CD4-positive, alpha-beta T cell treated with Interleukin-15 for 1 hour (primary cell): ENCODE measurements at regions not wholly inside any gene's neighbourhood (a gene's known extent, or its start where the extent isn't known, plus 50 kb on each side); places are given as distances from the start of the nearest gene placed in this dataset.

Experiments used
- DNase-seq: peaks from one replicate; pipeline ENCODE4 v3.0.0-alpha.2; 2020

- peak; percentile 18 for DNase-seq
Measured at GRCh38 chr5:155728857-155729683, 597.9 kb upstream of the SGCD start.

DNA sequence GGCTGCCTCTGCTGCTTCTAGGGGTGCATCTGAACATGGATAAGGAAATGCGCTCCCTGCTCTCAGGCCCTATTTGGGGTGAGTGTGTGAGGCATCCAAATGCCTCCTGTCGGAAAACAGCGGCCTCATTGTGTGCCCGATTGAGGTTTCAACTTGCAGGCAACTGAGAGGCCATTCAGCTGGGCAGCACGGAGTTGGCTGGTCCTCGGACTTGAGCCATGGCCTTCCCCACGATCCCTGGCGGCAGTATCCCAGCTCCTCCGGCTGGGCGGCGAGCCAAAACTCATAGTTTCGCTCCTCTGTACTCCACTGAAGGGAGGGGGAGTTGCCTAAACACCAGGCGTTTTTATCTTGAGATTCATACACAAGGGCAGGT is 597.3 kb upstream of the SGCD start:
- DNase-seq, result no peak

DNA sequence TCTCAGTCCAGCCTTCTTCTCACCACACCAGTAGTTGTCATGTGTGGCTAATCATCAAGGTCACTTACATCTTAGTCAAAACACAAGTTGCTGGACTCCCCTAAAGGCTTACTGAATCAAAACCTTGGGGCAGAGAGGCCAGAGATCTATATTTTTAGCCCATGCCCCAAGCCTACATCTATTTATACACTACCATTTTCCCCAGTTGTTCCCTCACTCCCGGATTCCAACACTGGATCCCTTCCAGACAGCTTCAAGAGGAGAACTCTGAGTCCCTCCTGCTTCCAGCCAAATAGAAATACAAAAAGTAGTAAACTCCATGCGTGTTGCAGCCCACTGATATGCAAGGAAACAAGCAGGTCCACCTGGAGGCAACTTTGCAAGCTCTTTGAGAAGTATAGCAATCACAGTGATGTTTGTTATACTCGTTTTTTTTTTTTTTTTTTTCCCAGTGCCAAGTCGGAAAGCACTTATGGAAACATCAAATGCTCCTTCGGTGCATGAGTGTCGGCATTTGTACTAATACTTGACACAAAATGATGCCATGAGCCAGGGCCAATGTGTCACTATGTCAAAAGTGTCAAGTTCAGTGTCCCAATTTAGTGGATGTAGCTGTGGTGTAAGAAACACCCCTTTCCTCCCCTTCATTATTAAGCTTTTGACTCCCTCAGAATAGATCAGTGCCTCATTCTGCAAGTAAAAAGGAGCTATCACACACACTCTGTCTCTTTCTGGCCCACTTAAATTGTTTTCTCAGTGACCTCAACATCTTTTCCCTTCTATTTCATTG is 594.2 kb upstream of the SGCD start:
- DNase-seq, result no peak

DNA sequence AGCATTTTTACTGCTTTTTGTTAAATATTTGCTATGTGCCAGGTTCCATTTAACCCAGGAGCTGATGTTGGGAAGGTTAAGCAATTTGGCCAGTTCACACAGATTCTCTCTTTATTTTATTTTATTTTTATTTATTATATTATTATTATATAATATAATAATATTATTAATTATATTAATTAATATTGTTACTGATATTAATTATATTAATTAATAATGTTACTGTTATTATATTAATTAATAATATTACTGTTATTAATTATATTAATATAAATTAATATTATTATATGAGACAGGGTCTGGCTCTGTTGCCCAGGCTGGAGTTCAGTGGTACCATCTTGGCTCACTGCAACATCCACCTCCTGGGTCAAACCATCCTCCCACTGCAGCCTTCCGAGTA is 593.0 kb upstream of the SGCD start:
- DNase-seq, result no peak

DNA sequence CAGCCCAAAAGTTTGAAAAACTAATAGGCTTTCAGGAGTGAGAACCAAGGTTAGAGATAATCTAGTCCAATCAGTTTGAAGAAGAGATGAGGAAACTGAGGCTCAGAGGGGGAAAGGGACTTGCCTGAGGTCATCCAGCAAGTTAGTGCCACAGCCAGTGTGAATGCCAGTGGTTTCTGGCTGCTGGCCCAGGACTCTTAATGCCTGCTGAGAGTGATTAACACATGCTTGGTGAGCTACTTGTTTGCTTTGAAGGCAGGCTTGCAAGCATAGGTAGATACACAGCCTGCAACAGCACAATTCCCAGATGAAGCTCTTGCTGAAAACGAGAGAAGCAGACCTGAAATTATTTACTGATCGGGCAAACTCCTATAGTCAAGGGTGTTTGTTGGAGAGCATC is 591.6 kb upstream of the SGCD start:
- DNase-seq, result no peak

DNA sequence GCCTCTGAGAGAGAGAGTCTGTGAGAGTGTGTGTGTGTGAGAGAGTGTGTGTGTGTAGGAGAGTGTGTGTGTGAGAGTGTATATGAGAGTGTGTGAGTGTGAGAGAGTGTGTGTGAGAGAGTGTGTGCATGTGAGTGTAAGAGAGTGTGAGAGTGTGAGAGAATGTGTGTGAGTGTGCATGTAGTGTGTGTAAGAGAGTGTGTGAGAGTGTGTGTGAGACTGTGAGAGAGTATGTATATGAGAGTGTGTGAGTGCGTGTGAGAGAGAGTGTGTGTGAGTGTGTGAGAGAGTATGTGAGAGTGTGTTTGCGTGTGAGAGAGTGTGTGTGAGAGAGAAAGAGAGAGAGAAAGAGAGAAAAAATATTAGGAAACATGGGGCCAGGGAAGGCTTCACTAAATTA is 588.3 kb upstream of the SGCD start:
- no peak for DNase-seq

DNA sequence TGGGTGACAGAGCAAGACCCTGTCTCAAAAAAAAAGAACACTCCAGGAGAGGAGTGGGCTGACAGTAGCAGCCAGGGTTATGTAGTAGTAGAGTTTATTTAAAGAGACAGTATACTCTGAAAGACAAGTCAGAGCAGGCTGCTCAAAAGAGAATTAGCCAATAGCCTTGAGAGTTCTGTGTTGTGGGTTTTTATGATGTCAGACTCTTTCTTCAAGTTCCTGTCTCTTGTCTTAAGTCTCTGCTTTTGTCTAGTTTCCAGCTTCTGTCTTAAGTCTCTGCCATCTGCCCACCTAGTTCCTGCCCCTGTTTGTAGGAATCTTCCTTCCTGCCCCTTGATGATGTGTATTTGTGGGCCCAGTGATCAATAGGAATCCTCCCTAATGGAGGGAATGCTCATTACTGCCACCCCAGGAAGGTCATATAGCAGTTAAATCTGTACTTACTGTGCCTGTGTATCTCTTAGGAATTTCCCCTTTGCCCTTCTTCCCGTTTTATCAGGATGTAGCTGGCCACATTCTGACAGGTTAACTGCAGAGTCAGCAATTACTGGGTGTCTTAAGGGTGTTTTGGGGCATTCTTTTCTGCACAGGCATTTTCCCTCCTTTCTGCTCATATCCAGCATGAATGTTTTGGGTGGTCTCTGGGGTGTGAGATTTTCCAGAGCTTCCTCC is 580.5 kb upstream of the SGCD start:
- DNase-seq, result no peak

- no peak for DNase-seq
Measured at GRCh38 chr5:155750101-155750500, 576.9 kb upstream of the SGCD start.

GRCh38 chr5:155750571-155750970 is 576.4 kb upstream of the SGCD start:
- no peak for DNase-seq

GRCh38 chr5:155753943-155754581 is 572.9 kb upstream of the SGCD start:
- DNase-seq, result no peak

GRCh38 chr5:155759252-155759651 is 567.7 kb upstream of the SGCD start:
- DNase-seq, result no peak

- DNase-seq, result no peak
Measured at GRCh38 chr5:155759984-155760383, 567.0 kb upstream of the SGCD start.

GRCh38 chr5:155761502-155761901 is 565.5 kb upstream of the SGCD start:
- no peak for DNase-seq

- DNase-seq, result no peak
Measured at GRCh38 chr5:155765715-155766114, 561.2 kb upstream of the SGCD start.

DNA sequence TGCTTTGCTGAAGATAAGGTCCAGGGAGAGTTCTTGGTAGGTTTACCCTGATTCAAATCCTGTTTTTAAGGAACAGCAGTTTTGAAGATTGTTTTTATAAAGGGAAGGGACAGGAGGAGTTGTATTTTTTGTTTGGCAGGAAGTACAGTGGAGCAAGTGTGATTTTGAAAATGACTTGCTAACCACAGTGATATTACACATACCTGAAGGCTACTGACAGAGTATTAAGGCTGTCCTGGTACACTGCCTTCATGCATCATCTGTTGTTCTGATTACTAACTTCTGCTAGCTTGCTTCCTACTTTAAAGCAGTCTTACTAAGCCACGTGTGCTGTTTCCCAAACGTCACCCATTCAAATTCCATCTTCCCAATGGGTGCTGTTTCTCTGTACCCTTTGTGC is 559.5 kb upstream of the SGCD start:
- DNase-seq, result no peak

DNA sequence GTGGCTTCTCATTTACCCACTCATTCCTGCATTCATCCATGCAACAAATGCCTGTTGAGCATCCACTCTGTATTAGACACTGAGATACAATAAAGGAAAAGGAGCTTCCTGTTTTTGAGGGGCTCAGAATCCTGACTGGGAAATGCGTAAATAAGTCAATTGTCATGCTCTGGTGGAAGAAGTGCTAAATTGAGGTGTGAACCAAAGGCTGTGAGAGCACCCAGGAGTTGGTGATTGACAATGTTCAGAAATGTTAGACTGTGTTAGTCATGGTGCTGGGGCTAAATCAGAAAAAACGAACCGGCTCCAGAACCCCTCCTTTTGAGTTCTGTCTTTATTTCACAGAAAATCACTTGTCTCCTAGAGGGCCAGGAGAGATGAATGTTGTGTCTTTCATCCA is 558.6 kb upstream of the SGCD start:
- no peak for DNase-seq

GRCh38 chr5:155772009-155772662 is 554.8 kb upstream of the SGCD start:
- no peak for DNase-seq

GRCh38 chr5:155773680-155774079 is 553.3 kb upstream of the SGCD start:
- DNase-seq, result peak; percentile 38

- no peak for DNase-seq
Measured at GRCh38 chr5:155780260-155780659, 546.7 kb upstream of the SGCD start.

GRCh38 chr5:155783246-155783645 is 543.7 kb upstream of the SGCD start:
- no peak for DNase-seq

- no peak for DNase-seq
Measured at GRCh38 chr5:155783791-155784190, 543.2 kb upstream of the SGCD start.

GRCh38 chr5:155786108-155786507 is 540.9 kb upstream of the SGCD start:
- no peak for DNase-seq

GRCh38 chr5:155792873-155793272 is 534.1 kb upstream of the SGCD start:
- no peak for DNase-seq
